ENCODE measurements at regions not wholly inside any gene's neighbourhood (a gene's known extent, or its start where the extent isn't known, plus 50 kb on each side); places are given as distances from the start of the nearest gene placed in this dataset.

- H2BK15ac ChIP-seq (ENCODE audit: low read depth, low read length) = no peak overlapping the region
These were observed 1467.8 kb downstream of the UQCRFS1 start for GRCh38 chr19:27744926-27745768.

More at GRCh38 chr19:27744926-27745768, 1467.8 kb downstream of the UQCRFS1 start:
- Histone ChIP-seq H3K4me2 (ENCODE audit: insufficient read depth, insufficient read length, low read length) (no peak overlapping the region), H3K79me2 (ENCODE audit: insufficient read depth, low read length) (no peaks in the 10 kb centered on the region), H3K56ac (ENCODE audit: insufficient read length, low read depth, low read length) (no peak overlapping the region), H3K9ac (ENCODE audit: extremely low read depth, insufficient read length, low read length) (no peak overlapping the region), H3K79me1 (ENCODE audit: insufficient read depth, low read depth, low read length, poor library complexity, severe bottlenecking) (no peaks in the 10 kb centered on the region), H4K20me1 (ENCODE audit: control insufficient read depth, insufficient read depth, insufficient read length) (no peaks in the 10 kb centered on the region), H3K9me3 (ENCODE audit: control insufficient read depth, low read depth, low read length) (no peaks in the 10 kb centered on the region), H3K4ac (ENCODE audit: low read depth, low read length) (no peak overlapping the region), H3K18ac (ENCODE audit: insufficient read length, low read depth, low read length) (no peak overlapping the region), H2BK5ac (ENCODE audit: insufficient read length, low read length) (no peak overlapping the region), H2AFZ (ENCODE audit: low read length) (no peak overlapping the region), H4K91ac (ENCODE audit: insufficient read length, low read depth, low read length) (no peak overlapping the region), H3K14ac (ENCODE audit: insufficient read depth, low read length) (no peak overlapping the region), H3K27ac (ENCODE audit: insufficient read length, low read depth, low read length) (no peak overlapping the region), H3K27me3 (ENCODE audit: insufficient read depth, low read length) (peaks cover 9% of the 10 kb centered on the region; the same call in 1 of the 2 replicates), H4K8ac (replicated peaks; ENCODE audit: insufficient read length, low read depth, low read length) (no peak overlapping the region), H3T11ph (ENCODE audit: low read length) (no peak overlapping the region), H3K4me1 (ENCODE audit: insufficient read depth, low read length) (no peaks in the 10 kb centered on the region), H2BK12ac (ENCODE audit: insufficient read length, low read depth, low read length) (no peak overlapping the region), H4K5ac (ENCODE audit: insufficient read length, low read depth, low read length) (no peak overlapping the region), H2BK120ac (ENCODE audit: low read depth, low read length, poor library complexity, severe bottlenecking) (no peak overlapping the region), H2BK20ac (ENCODE audit: low read depth, low read length, poor library complexity, severe bottlenecking) (no peak overlapping the region), H3K23ac (ENCODE audit: insufficient read length, low read depth, low read length) (no peak overlapping the region), H2AK5ac (ENCODE audit: insufficient read length, low read length) (no peak overlapping the region), H3K23me2 (ENCODE audit: insufficient read length, low read depth, low read length, poor library complexity, severe bottlenecking) (no peaks in the 10 kb centered on the region)
- peaks cover 16 to 33% (median 16%) of the 10 kb centered on the region in 3 experiments for H3K36me3 Mint-ChIP-seq (ENCODE audit: insufficient read depth in 1 of 3, low read depth in 3 of 3)
- peak; percentile 13 for DNase-seq
- peaks cover 16 to 25% of the 10 kb centered on the region in 2 experiments for H3K9me3 Mint-ChIP-seq
- H3K4me3 Mint-ChIP-seq = no peak overlapping the region
- peaks cover 8% of the 10 kb centered on the region in 2 experiments; a peak in 3 of 4 replicates for H3K4me1 Mint-ChIP-seq
- H3K27ac Mint-ChIP-seq = no peak overlapping the region
- no peak for TF ChIP-seq CTCF (conservative IDR thresholded peaks at IDR 0.05)
- H3K27me3 Mint-ChIP-seq (ENCODE audit: low read depth) = peaks cover 48% of the 10 kb centered on the region
- WGBS (ENCODE audit: extremely low coverage, insufficient read length, low lambda C conversion rate) = no CpG with 5 or more reads among the region's 10 CpGs
